Adipocyte (in vitro differentiated cells): ENCODE measurements at regions not wholly inside any gene's neighbourhood (a gene's known extent, or its start where the extent isn't known, plus 50 kb on each side); places are given as distances from the start of the nearest gene placed in this dataset.
A peak's percentile ranks its signal among the peaks of the same experiment; 100 is the strongest.

Experiments
- DNase-seq: peaks from one replicate; pipeline ENCODE4 v3.0.0-alpha.2; 2015; ENCODE audit warnings: low read depth
- H3K27me3 ChIP-seq: replicated peaks from 2 replicates; pipeline ENCODE4 v1.7.0; 2013; ENCODE audit warnings: mild to moderate bottlenecking, low read length, moderate library complexity; ENCODE audit not compliant: control insufficient read depth, insufficient read depth
- H3K36me3 ChIP-seq: 2 replicates; pipeline ENCODE4 v1.7.0; 2013; ENCODE audit warnings: low read length, mild to moderate bottlenecking, moderate library complexity; ENCODE audit not compliant: control insufficient read depth, insufficient read depth, severe bottlenecking
- H3K4me1 ChIP-seq: 2 replicates; pipeline ENCODE4 v1.7.0; 2013; ENCODE audit warnings: mild to moderate bottlenecking, low read length, moderate library complexity; ENCODE audit not compliant: control insufficient read depth, insufficient read depth
- H3K4me3 ChIP-seq: 2 replicates; pipeline ENCODE4 v1.7.0; 2013; ENCODE audit warnings: mild to moderate bottlenecking, low read length, moderate library complexity
- H3K9ac ChIP-seq: 2 replicates; pipeline ENCODE4 v1.7.0; 2013; ENCODE audit warnings: mild to moderate bottlenecking, low read length, moderate library complexity
- H3K9me3 ChIP-seq: 2 replicates; pipeline ENCODE4 v1.7.0; 2013; ENCODE audit warnings: mild to moderate bottlenecking, low read length, moderate library complexity; ENCODE audit not compliant: control insufficient read depth

DNA sequence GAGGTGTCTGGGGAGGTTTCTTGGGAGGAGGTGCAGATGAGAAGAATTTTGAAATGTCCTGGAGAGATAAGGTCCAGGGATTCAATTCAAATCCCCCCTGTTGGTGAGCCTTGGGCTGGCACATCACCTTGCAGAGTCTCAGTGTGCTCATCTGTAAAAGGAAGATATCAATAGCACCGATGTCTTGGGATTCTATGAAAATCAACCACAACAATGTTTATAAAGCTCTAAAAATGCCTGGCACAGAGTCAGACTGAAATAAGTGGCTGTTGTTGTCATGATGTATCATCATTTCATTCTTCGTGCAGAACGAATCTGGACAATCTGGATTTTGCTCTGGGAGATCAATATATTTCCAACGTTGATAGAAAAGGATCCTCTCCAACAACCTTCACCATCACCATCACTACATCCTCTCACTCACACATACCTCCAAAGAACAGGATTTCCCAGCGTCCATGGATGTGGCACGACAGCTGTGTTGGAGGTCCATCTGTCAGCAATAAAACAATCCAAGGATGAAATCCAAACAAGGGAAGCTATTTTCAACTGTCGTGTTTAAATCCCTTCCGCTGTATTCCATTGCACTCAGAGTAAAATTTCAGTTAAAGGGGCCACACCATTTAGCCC lies 393.7 kb upstream of the DYNLRB2 start:
- Histone ChIP-seq H3K9ac (no peak overlapping the region), H3K36me3 (no peaks in the 10 kb centered on the region), H3K4me3 (peak overlapping the region; percentile 2), H3K27me3 (no peaks in the 10 kb centered on the region), H3K4me1 (peaks cover 26% of the 10 kb centered on the region), H3K9me3 (no peaks in the 10 kb centered on the region)
- DNase-seq: no peak

DNA sequence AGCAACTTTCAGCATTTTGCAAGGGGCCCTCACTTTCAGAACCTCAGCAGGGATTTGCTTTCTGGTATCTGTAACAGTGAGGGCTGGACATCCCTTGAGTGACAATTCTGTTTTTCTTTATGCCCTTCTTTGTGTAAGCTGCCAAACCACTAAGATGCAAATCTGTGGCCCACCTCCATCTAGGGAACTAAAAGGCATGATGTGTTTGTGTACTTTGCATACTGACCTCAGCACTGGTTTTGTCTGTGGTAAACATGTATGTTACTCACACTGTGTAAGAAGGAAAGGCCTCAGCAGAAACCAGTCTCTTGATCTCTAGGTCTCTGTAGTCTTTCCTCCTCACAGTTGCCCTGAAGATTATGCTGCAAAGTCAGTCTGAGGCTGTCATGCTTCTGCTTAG lies 396.6 kb upstream of the DYNLRB2 start:
- Histone ChIP-seq H3K9ac (no peak overlapping the region), H3K27me3 (no peaks in the 10 kb centered on the region), H3K4me3 (no peak overlapping the region), H3K36me3 (no peaks in the 10 kb centered on the region), H3K9me3 (no peaks in the 10 kb centered on the region), H3K4me1 (peaks cover 8% of the 10 kb centered on the region)
- peak; percentile 24 for DNase-seq

DNA sequence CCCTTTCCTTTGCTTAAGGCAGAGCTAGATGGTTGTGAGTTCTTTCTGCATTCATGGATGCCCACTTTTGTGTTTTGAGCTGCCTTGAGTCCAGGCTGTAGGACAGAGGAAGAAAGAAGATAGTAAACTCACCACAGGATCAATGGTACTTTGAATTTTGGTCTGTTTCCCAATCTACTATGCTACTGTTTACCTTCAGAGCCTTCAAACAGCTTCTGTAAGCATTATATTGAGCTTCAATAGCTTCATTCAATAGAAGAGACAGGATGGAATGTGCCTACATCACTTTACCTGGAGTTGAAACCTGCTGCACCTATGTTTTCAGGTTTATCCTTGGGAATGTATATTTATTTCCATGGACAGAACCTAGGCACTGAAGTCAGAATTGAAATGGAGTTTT lies 397.9 kb upstream of the DYNLRB2 start:
- H3K27me3 ChIP-seq: no peaks in the 10 kb centered on the region
- DNase-seq: no peak
- H3K36me3 ChIP-seq: no peaks in the 10 kb centered on the region
- no peak overlapping the region for H3K4me3 ChIP-seq
- no peak overlapping the region for H3K9ac ChIP-seq
- H3K9me3 ChIP-seq: no peaks in the 10 kb centered on the region
- H3K4me1 ChIP-seq: peaks cover 8% of the 10 kb centered on the region

DNA sequence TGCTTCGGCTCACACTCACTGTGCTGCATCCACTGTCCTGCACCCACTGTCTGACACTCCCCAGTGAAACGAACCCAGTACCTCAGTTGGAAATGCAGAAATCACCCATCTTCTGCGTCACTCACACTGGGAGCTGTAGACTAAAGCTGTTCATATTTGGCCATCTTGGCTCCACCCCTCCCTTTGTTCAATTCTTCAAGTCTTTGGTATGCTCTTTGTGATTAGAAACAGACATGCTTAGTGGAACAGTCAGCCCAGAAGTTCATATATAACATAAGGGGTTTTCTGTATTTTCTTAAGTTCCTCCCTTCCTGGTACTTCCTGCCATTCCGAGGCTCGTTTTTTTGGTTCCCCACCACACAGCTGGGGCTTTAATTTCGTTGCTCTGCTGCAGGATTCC lies 398.5 kb upstream of the DYNLRB2 start:
- no peaks in the 10 kb centered on the region for H3K36me3 ChIP-seq
- H3K4me1 ChIP-seq: peaks cover 8% of the 10 kb centered on the region
- H3K9ac ChIP-seq: no peak overlapping the region
- no peak overlapping the region for H3K4me3 ChIP-seq
- no peaks in the 10 kb centered on the region for H3K27me3 ChIP-seq
- peak; percentile 14 for DNase-seq
- H3K9me3 ChIP-seq: no peaks in the 10 kb centered on the region

DNA sequence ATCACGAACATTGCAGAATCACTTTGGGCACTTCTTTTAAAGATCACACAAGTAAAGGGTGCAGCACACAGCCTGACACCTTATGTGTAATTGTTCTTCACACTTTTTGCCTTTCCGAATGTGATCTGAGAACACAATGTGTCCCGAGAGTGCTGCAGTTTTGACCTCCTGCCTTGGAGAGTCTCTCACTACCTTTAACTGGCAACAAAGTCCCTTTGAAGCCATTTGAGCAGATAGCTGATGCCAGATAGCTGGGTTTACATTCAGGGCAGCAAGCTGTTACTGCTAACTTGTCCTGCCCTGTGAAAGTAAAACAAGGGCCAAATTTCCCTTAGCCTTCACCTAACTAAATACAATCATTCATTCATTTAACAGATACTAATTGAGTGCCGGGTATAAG lies 411.0 kb upstream of the DYNLRB2 start:
- Histone ChIP-seq H3K9me3 (peaks cover 3% of the 10 kb centered on the region), H3K27me3 (no peaks in the 10 kb centered on the region), H3K36me3 (no peaks in the 10 kb centered on the region), H3K9ac (no peak overlapping the region), H3K4me3 (no peak overlapping the region), H3K4me1 (peaks cover 18% of the 10 kb centered on the region)
- no peak for DNase-seq

DNA sequence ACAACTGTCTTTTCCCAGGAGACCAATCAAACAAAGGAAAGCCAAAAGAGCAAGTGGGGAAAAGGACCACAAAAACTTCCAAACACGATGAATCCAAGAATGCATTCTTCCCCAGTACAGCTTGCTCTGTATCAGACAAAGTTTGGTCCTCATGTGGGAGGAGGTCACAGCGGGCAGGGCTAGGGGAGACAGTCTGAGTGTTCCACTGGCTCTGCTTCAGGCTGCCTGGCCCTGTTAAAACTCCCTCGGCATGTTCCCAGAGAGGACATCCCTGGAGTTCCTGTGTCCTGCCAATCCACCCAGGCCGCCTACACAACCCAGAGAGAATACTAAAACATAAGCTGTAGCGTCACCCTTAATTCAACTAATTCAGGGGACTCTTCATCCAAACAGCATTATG lies 415.1 kb upstream of the DYNLRB2 start:
- no peak for DNase-seq
- no peak overlapping the region for H3K4me3 ChIP-seq
- H3K9ac ChIP-seq: no peak overlapping the region
- no peaks in the 10 kb centered on the region for H3K9me3 ChIP-seq
- H3K27me3 ChIP-seq: no peaks in the 10 kb centered on the region
- H3K4me1 ChIP-seq: peaks cover 41% of the 10 kb centered on the region
- H3K36me3 ChIP-seq: no peaks in the 10 kb centered on the region

DNA sequence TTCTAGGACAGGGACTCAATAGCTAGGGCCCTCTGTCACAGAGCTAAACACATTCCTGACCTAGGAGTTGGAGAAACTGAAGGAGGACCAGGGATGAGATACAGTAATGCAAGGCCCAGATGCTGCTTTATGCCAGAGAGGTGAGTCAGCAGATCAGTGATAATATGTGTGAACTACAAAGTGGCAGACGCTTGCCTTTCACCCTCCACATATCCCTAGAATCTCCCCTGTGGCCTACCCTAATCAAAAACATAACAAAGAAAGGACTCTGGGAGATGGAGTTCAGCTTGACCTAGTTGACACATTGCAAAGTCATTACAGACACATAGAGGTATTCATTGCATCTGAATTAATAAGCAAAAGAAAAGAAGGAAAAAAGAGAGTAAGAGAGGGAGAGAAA lies 417.6 kb upstream of the DYNLRB2 start:
- Histone ChIP-seq H3K4me1 (peaks cover 41% of the 10 kb centered on the region), H3K9me3 (peaks cover 4% of the 10 kb centered on the region), H3K4me3 (no peak overlapping the region), H3K27me3 (no peaks in the 10 kb centered on the region), H3K36me3 (no peaks in the 10 kb centered on the region), H3K9ac (no peak overlapping the region)
- peak; percentile 9 for DNase-seq

DNA sequence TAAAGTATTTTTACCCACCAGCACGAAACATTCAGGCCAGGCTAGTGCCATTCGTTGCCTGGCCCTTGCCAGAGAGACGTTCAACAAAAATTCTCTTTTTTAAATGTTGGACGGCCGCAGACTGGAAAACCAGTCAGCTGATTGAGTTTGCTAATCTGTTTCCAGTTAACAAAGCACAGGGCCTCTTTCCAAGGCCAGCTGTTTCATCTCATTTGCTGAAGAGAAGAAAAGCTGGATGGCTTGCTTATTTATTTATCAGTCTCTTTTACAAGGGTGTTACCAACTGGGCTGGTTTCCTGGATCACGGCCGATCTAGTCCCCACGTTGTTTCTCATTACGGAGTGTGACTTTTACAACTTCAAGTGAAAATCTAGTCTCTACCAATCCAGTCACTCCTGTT lies 418.7 kb upstream of the DYNLRB2 start:
- Histone ChIP-seq H3K9ac (peak overlapping the region; percentile 38), H3K27me3 (no peaks in the 10 kb centered on the region)
- peak; percentile 30 for DNase-seq

DNA sequence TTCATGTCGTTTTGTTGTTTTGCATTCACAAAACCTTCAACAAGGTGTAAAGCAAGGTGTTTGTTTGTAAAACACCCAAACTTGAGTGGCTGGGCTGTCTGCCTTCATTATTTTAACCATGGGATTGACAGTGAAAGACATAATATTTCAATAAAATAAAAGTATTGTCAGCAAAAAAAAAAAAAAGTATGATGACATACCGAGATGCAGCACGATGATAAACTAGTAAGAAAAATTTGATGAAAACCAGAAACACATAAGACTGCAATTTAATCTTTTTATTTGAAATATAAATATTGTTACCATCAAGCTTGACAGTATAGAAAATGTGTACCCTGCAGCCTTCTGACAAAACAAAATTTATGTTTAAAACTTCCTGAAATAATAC lies 419.3 kb upstream of the DYNLRB2 start:
- H3K9ac ChIP-seq: no peak overlapping the region
- no peaks in the 10 kb centered on the region for H3K27me3 ChIP-seq
- H3K4me3 ChIP-seq: no peak overlapping the region
- DNase-seq: no peak
- no peaks in the 10 kb centered on the region for H3K36me3 ChIP-seq
- H3K9me3 ChIP-seq: peaks cover 4% of the 10 kb centered on the region
- peaks cover 40% of the 10 kb centered on the region for H3K4me1 ChIP-seq

More for the DNA sequence above, 418.7 kb upstream of the DYNLRB2 start:
- Histone ChIP-seq H3K4me3 (peak overlapping the region; percentile 35), H3K9me3 (peaks cover 4% of the 10 kb centered on the region), H3K4me1 (peaks cover 41% of the 10 kb centered on the region), H3K36me3 (no peaks in the 10 kb centered on the region)

DNA sequence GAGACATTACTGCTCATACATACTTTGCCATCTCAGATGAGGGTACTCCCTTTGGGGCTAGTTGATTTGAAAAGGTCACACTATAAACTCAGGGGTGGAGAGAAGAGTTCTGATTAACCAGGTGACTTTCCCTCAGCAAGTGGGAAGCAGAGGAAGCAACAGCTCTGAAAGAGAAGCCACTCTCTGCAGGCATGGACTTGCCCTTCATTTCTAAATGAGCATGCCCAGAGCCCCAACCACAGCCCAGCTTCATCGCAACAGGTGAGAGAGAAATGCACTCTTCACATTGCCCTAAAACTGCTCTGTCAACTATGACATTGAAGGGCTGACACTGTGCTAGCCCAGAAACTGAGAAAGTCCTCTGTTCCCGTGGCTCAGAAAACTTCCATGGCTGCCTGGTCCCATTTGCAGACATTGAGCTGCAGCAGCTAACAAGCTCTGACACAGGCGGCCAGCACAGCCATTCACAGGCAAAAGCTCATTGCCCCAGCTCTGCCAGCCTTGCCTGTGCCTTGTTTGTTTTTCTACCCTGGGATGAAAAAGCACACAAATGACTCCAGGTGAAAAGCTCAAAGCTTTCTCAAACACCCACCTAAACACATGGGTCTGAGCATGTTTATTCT lies 419.8 kb upstream of the DYNLRB2 start:
- no peak for DNase-seq
- Histone ChIP-seq H3K9ac (no peak overlapping the region), H3K4me3 (no peak overlapping the region), H3K27me3 (no peaks in the 10 kb centered on the region), H3K4me1 (peaks cover 35% of the 10 kb centered on the region), H3K9me3 (peaks cover 4% of the 10 kb centered on the region), H3K36me3 (no peaks in the 10 kb centered on the region)

DNA sequence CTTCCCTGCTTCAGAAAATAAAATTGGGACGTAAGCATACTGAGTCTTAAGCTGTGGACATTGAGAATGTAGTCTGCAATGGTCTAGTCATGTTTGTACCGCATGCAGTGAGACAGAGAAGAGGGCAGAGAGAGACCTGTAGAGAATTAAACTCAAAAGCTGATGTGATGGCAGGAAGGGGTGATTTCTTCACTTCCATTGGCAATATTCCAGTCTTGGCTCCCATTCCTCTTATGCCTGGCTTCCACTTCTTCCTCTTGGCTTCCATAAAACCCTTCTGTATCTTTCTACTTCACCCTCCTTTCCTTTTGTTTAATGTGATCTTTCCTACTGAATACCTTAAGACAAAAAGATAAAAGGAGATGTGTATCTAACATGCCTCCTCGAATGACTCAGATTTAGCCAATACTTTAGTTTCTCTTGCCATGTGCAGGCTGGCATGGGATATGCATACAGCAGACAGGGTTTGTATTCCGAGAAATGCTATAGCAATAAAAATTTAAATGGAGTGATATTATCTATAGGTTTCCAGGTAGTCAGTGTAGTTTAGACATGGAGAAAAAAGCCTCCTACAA lies 423.1 kb upstream of the DYNLRB2 start:
- Histone ChIP-seq H3K27me3 (no peaks in the 10 kb centered on the region), H3K36me3 (no peaks in the 10 kb centered on the region), H3K9me3 (peaks cover 4% of the 10 kb centered on the region), H3K4me1 (peaks cover 19% of the 10 kb centered on the region), H3K4me3 (no peak overlapping the region), H3K9ac (no peak overlapping the region)
- DNase-seq: no peak
